Activated naive CD4-positive, alpha-beta T cell treated with anti-CD3 and anti-CD28 coated beads for 36 hours (primary cell): ENCODE measurements at regions not wholly inside any gene's neighbourhood (a gene's known extent, or its start where the extent isn't known, plus 50 kb on each side); places are given as distances from the start of the nearest gene placed in this dataset.
"Not testable (repeated sequence)": the region's sequence is repeated elsewhere in the genome, so short reads cannot be mapped to it uniquely, and the experiment has no call there.

Experiments used
- CTCF ChIA-PET: fragments of 350-600 bp; sonication (Branson Sonifier 250); formaldehyde crosslinking; loops from one replicate; lab custom pipeline; 2021; ENCODE audit warnings: antibody characterized with exemption; lab: Charles Lee
- DNase-seq: peaks from one replicate; pipeline ENCODE4 v3.0.0-alpha.2; 2020
- H3K27ac Mint-ChIP-seq: one replicate; pipeline ENCODE4 v1.8.0; 2021; ENCODE audit warnings: mild to moderate bottlenecking, mixed read lengths
- H3K27me3 Mint-ChIP-seq: one replicate; pipeline ENCODE4 v1.8.0; 2021; ENCODE audit warnings: low read depth, mixed read lengths
- H3K36me3 Mint-ChIP-seq: one replicate; pipeline ENCODE4 v1.8.0; 2021; ENCODE audit warnings: low read depth, mixed read lengths
- H3K4me1 Mint-ChIP-seq: one replicate; pipeline ENCODE4 v1.8.0; 2021; ENCODE audit warnings: low read depth, mixed read lengths
- H3K4me3 Mint-ChIP-seq: one replicate; pipeline ENCODE4 v1.8.0; 2021; ENCODE audit warnings: mild to moderate bottlenecking, moderate library complexity, mixed read lengths
- H3K9me3 Mint-ChIP-seq: one replicate; pipeline ENCODE4 v1.8.0; 2021; ENCODE audit warnings: mixed read lengths
- intact Hi-C: fragments of 100-400 bp; cut with micrococcal nuclease; formaldehyde crosslinking; loops from one replicate; pipeline ENCODE4 v1.15.1; 2023

- Mint-ChIP-seq H3K36me3 (no peaks in the 10 kb centered on the region), H3K4me3 (no peak overlapping the region), H3K9me3 (no peaks in the 10 kb centered on the region), H3K27me3 (no peaks in the 10 kb centered on the region), H3K27ac (no peak overlapping the region), H3K4me1 (no peaks in the 10 kb centered on the region)
- CTCF ChIA-PET, result no interaction called here
- intact Hi-C loops, result no loop called here
- DNase-seq, result no peak
Measured at GRCh38 chr12:25792031-25792430, 166.5 kb upstream of the RASSF8 start.

GRCh38 chr12:25793196-25793595 is 165.3 kb upstream of the RASSF8 start:
- Mint-ChIP-seq H3K4me3 (no peak overlapping the region), H3K27me3 (no peaks in the 10 kb centered on the region), H3K4me1 (no peaks in the 10 kb centered on the region), H3K9me3 (no peaks in the 10 kb centered on the region), H3K36me3 (no peaks in the 10 kb centered on the region), H3K27ac (no peak overlapping the region)
- CTCF ChIA-PET, result no interaction called here
- DNase-seq, result no peak
- intact Hi-C loops, result no loop called here

- Mint-ChIP-seq H3K4me3 (no peak overlapping the region), H3K36me3 (no peaks in the 10 kb centered on the region), H3K27ac (no peak overlapping the region), H3K9me3 (no peaks in the 10 kb centered on the region), H3K4me1 (no peaks in the 10 kb centered on the region), H3K27me3 (no peaks in the 10 kb centered on the region)
- intact Hi-C loops, result no loop called here
- CTCF ChIA-PET, result no interaction called here
- no peak for DNase-seq
Measured at GRCh38 chr12:25794571-25794970, 163.9 kb upstream of the RASSF8 start.

- no peaks in the 10 kb centered on the region for H3K9me3 Mint-ChIP-seq
- H3K4me1 Mint-ChIP-seq, result peaks cover 4% of the 10 kb centered on the region
- no peaks in the 10 kb centered on the region for H3K36me3 Mint-ChIP-seq
- DNase-seq, result no peak
- intact Hi-C loops, result no loop called here
- CTCF ChIA-PET, result no interaction called here
- no peak overlapping the region for H3K27ac Mint-ChIP-seq
- no peaks in the 10 kb centered on the region for H3K27me3 Mint-ChIP-seq
- no peak overlapping the region for H3K4me3 Mint-ChIP-seq
Measured at GRCh38 chr12:25796523-25797000, 161.9 kb upstream of the RASSF8 start.

- Mint-ChIP-seq H3K4me1 (peaks cover 4% of the 10 kb centered on the region), H3K36me3 (no peaks in the 10 kb centered on the region), H3K27me3 (no peaks in the 10 kb centered on the region), H3K9me3 (no peaks in the 10 kb centered on the region), H3K27ac (no peak overlapping the region), H3K4me3 (no peak overlapping the region)
- CTCF ChIA-PET, result no interaction called here
- DNase-seq, result no peak
- intact Hi-C loops, result no loop called here
Measured at GRCh38 chr12:25797386-25797785, 161.1 kb upstream of the RASSF8 start.

- H3K4me1 Mint-ChIP-seq, result peaks cover 4% of the 10 kb centered on the region
- no peak overlapping the region for H3K4me3 Mint-ChIP-seq
- H3K27ac Mint-ChIP-seq, result no peak overlapping the region
- intact Hi-C loops, result no loop called here
- DNase-seq, result no peak
- H3K9me3 Mint-ChIP-seq, result no peaks in the 10 kb centered on the region
- CTCF ChIA-PET, result no interaction called here
- H3K36me3 Mint-ChIP-seq, result no peaks in the 10 kb centered on the region
- no peaks in the 10 kb centered on the region for H3K27me3 Mint-ChIP-seq
Measured at GRCh38 chr12:25797949-25798348, 160.5 kb upstream of the RASSF8 start.

GRCh38 chr12:25800101-25800500 is 158.4 kb upstream of the RASSF8 start:
- H3K4me1 Mint-ChIP-seq, result peaks cover 4% of the 10 kb centered on the region
- H3K27ac Mint-ChIP-seq, result no peak overlapping the region
- H3K27me3 Mint-ChIP-seq, result no peaks in the 10 kb centered on the region
- intact Hi-C loops, result no loop called here
- H3K36me3 Mint-ChIP-seq, result no peaks in the 10 kb centered on the region
- CTCF ChIA-PET, result no interaction called here
- DNase-seq, result no peak
- H3K9me3 Mint-ChIP-seq, result no peaks in the 10 kb centered on the region
- H3K4me3 Mint-ChIP-seq, result no peak overlapping the region

GRCh38 chr12:25801734-25802133 is 156.7 kb upstream of the RASSF8 start:
- no peak for DNase-seq
- no peaks in the 10 kb centered on the region for H3K9me3 Mint-ChIP-seq
- no peaks in the 10 kb centered on the region for H3K36me3 Mint-ChIP-seq
- CTCF ChIA-PET, result no interaction called here
- intact Hi-C loops, result no loop called here
- no peaks in the 10 kb centered on the region for H3K27me3 Mint-ChIP-seq
- no peak overlapping the region for H3K27ac Mint-ChIP-seq
- H3K4me1 Mint-ChIP-seq, result peaks cover 7% of the 10 kb centered on the region
- no peak overlapping the region for H3K4me3 Mint-ChIP-seq

GRCh38 chr12:25802143-25802542 is 156.3 kb upstream of the RASSF8 start:
- Mint-ChIP-seq H3K9me3 (no peaks in the 10 kb centered on the region), H3K27ac (no peak overlapping the region), H3K36me3 (no peaks in the 10 kb centered on the region), H3K4me3 (no peak overlapping the region), H3K4me1 (peaks cover 7% of the 10 kb centered on the region), H3K27me3 (no peaks in the 10 kb centered on the region)
- DNase-seq, result no peak
- CTCF ChIA-PET, result interaction anchor here (0.6 kb wide), 1 partner anchor 132 kb away, joined by 3 read pairs; no protein-coding TSS in a partner anchor
- intact Hi-C loops, result no loop called here

- H3K36me3 Mint-ChIP-seq, H3K9me3 Mint-ChIP-seq, H3K27ac Mint-ChIP-seq, H3K4me1 Mint-ChIP-seq, intact Hi-C loops, H3K27me3 Mint-ChIP-seq, DNase-seq, H3K4me3 Mint-ChIP-seq: not testable (repeated sequence)
- CTCF ChIA-PET, result interaction anchor here (0.5 kb wide), 1 partner anchor 1212 kb away, joined by 4 read pairs; no protein-coding TSS in a partner anchor
Measured at GRCh38 chr12:25803029-25803664, 155.3 kb upstream of the RASSF8 start.

- CTCF ChIA-PET, result interaction anchor here (0.6 kb wide), 1 partner anchor 508 kb away, joined by 5 read pairs; no protein-coding TSS in a partner anchor
- H3K27ac Mint-ChIP-seq, H3K27me3 Mint-ChIP-seq, H3K36me3 Mint-ChIP-seq, H3K4me3 Mint-ChIP-seq, H3K9me3 Mint-ChIP-seq, DNase-seq, intact Hi-C loops, H3K4me1 Mint-ChIP-seq: not testable (repeated sequence)
Measured at GRCh38 chr12:25804286-25804685, 154.2 kb upstream of the RASSF8 start.

GRCh38 chr12:25806271-25806670 is 152.2 kb upstream of the RASSF8 start:
- CTCF ChIA-PET, result no interaction called here
- intact Hi-C loops, result no loop called here
- H3K4me1 Mint-ChIP-seq, result peaks cover 2% of the 10 kb centered on the region
- H3K9me3 Mint-ChIP-seq, result no peaks in the 10 kb centered on the region
- H3K27me3 Mint-ChIP-seq, result peaks cover 2% of the 10 kb centered on the region
- no peak overlapping the region for H3K4me3 Mint-ChIP-seq
- peak; percentile 55 for DNase-seq
- H3K27ac Mint-ChIP-seq, result no peak overlapping the region
- no peaks in the 10 kb centered on the region for H3K36me3 Mint-ChIP-seq

- intact Hi-C loops, result no loop called here
- H3K4me3 Mint-ChIP-seq, result no peak overlapping the region
- no peak overlapping the region for H3K27ac Mint-ChIP-seq
- H3K4me1 Mint-ChIP-seq, result peaks cover 2% of the 10 kb centered on the region
- CTCF ChIA-PET, result no interaction called here
- DNase-seq, result no peak
- H3K36me3 Mint-ChIP-seq, result no peaks in the 10 kb centered on the region
- no peaks in the 10 kb centered on the region for H3K9me3 Mint-ChIP-seq
- peaks cover 2% of the 10 kb centered on the region for H3K27me3 Mint-ChIP-seq
Measured at GRCh38 chr12:25808604-25809003, 149.9 kb upstream of the RASSF8 start.
